ENCODE measurements at regions not wholly inside any gene's neighbourhood (a gene's known extent, or its start where the extent isn't known, plus 50 kb on each side); places are given as distances from the start of the nearest gene placed in this dataset.

DNA sequence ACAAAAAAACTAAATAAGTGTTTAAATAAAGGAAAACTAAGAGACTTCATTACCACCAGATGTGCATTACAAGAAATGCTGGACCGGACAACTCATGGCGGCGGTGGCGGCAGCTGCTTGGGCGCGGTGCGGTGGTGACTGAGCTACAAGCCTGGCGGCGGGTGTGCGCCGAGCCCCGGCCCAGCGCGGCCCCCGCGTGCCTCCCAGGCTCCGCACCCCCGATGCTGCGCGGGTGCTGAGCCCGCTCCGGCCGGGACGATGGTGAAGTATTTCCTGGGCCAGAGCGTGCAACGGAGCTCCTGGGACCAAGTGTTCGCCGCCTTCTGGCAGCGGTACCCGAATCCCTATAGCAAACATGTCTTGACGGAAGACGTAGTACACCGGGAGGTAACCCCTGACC, 52.2 kb upstream of the RCOR3 start:
- CTCF ChIA-PET = interaction anchor here (0.6 kb wide), 1 partner anchor 35 kb away, joined by 7 read pairs; no protein-coding TSS in a partner anchor
- H4K20me1 ChIP-seq (ENCODE audit: insufficient read depth, low read length) = no peaks in the 10 kb centered on the region
- H4K91ac ChIP-seq (ENCODE audit: insufficient read depth, low read depth, low read length) = no peak overlapping the region
- no peak for ATAC-seq (ENCODE audit: low read depth)
- H3K4me2 ChIP-seq (ENCODE audit: low read depth, low read length) = no peak overlapping the region
- BruUV-seq (replicated peaks) = no TSS peak
- H2BK5ac ChIP-seq (ENCODE audit: low read depth, low read length, poor library complexity, severe bottlenecking) = no peak overlapping the region
- H2BK20ac ChIP-seq (ENCODE audit: low read depth, low read length) = no peak overlapping the region
- H3K27me3 ChIP-seq (ENCODE audit: control insufficient read depth, insufficient read depth, low read length) = no peaks in the 10 kb centered on the region
- H2BK15ac ChIP-seq (ENCODE audit: low read depth, low read length) = no peak overlapping the region
- H4K5ac ChIP-seq (ENCODE audit: low read depth, low read length) = no peak overlapping the region
- WGBS, 2 experiments (ENCODE audit: extremely low coverage in 2 of 2, insufficient read length in 1 of 2) = 88% methylated on average over 19 of the region's 33 CpGs; no CpG with 5 or more reads in 1 of the 2 experiments
- no peak overlapping the region for H4K8ac ChIP-seq (ENCODE audit: low read depth in 2 of 2, low read length in 2 of 2)
- H3K4me3 ChIP-seq (ENCODE audit: insufficient read depth, low read depth, low read length) = no peak overlapping the region
- H3K56ac ChIP-seq (ENCODE audit: extremely low read depth, insufficient read depth, low read length) = no peak overlapping the region
- H3K9me3 ChIP-seq (ENCODE audit: control insufficient read depth, insufficient read depth, low read length) = no peaks in the 10 kb centered on the region
- no peaks in the 10 kb centered on the region for H3K9me1 ChIP-seq (ENCODE audit: insufficient read depth, low read length)
- no peak overlapping the region for H3K9ac ChIP-seq (ENCODE audit: low read depth, low read length)
- H3K4ac ChIP-seq (ENCODE audit: low read depth, low read length) = no peak overlapping the region
- no peak overlapping the region for H2AK9ac ChIP-seq (replicated peaks; ENCODE audit: low read depth, low read length, poor library complexity)
- TF ChIP-seq CHD1 (IDR thresholded peaks at IDR 0.05; ENCODE audit: low read depth, low read length) = no peak
- H3K36me3 ChIP-seq (ENCODE audit: control insufficient read depth, insufficient read depth, low read length) = no peaks in the 10 kb centered on the region
- POLR2A ChIA-PET (ENCODE audit: unreplicated experiment) = no interaction called here
- no peak overlapping the region for H3K23ac ChIP-seq (ENCODE audit: low read depth, low read length)
- H3K18ac ChIP-seq (ENCODE audit: low read depth, low read length) = no peak overlapping the region
- intact Hi-C loops (cut with micrococcal nuclease) (no loop called here), in situ Hi-C loops (cut with MboI; ENCODE audit: low sequenced_read_pairs) (no loop called here), dilution Hi-C loops (cut with HindIII; ENCODE audit: low sequenced_read_pairs, unreplicated experiment) (no loop called here)
- H2BK120ac ChIP-seq (ENCODE audit: low read depth, low read length) = no peak overlapping the region
- H3K14ac ChIP-seq (replicated peaks; ENCODE audit: low read depth, low read length) = no peak overlapping the region
- no peak overlapping the region for H3K27ac ChIP-seq (ENCODE audit: insufficient read depth, low read length)
- no peak overlapping the region for H2AK5ac ChIP-seq (ENCODE audit: low read depth, low read length)
- no peak overlapping the region for H2AFZ ChIP-seq (replicated peaks; ENCODE audit: low read length, poor library complexity)
- no peaks in the 10 kb centered on the region for H3K79me1 ChIP-seq (ENCODE audit: low read depth in 1 of 2, low read length in 2 of 2)
- H3K4me1 ChIP-seq (ENCODE audit: control insufficient read depth, insufficient read depth, low read length) = no peaks in the 10 kb centered on the region
- DNase-seq = no peak

Measured in IMR-90 (cell line).